ENCODE measurements at regions not wholly inside any gene's neighbourhood (a gene's known extent, or its start where the extent isn't known, plus 50 kb on each side); places are given as distances from the start of the nearest gene placed in this dataset.

GRCh38 chr5:36790847-36791246, 85.7 kb upstream of the NIPBL start:
- TF ChIP-seq CTCF (IDR thresholded peaks at IDR 0.05 in 8 of 11, conservative IDR thresholded peaks at IDR 0.05 in 3 of 11): no peak
- no peak for TF ChIP-seq POLR2A (IDR thresholded peaks at IDR 0.05)
- no peak for TF ChIP-seq POLR2AphosphoS5 (IDR thresholded peaks at IDR 0.05)

Measured in spleen (tissue), 7 donors.